ENCODE measurements at regions not wholly inside any gene's neighbourhood (a gene's known extent, or its start where the extent isn't known, plus 50 kb on each side); places are given as distances from the start of the nearest gene placed in this dataset.

DNA sequence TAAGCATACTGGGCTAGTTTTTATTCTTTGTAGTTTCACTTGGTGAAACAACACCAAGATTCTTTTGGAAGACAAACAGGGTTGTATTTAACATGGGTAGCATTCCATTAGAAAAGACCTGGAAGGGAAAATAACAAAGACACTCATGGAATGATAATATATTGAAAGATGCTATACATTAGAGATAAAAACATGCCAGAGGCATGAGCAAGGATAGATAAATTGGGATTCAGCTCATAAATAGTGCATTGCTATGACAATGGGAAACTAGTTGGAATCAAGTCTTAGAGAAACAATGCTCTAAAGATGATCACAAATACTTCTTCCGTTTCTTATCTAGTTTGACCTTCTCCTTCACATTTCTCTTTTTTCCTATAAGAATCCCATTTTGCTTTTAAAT lies 677.4 kb downstream of the ZNF385D start:
- 0% methylated on average over 1 of the region's 1 CpG for WGBS (ENCODE audit: insufficient coverage, insufficient replicate concordance, low lambda C conversion rate, missing lambda C conversion rate)
- no peak overlapping the region for H3K9ac ChIP-seq (ENCODE audit: control insufficient read depth, insufficient read depth, low read length)
- no peaks in the 10 kb centered on the region for H3K27me3 ChIP-seq (replicated peaks in 1 of 2; ENCODE audit: control insufficient read depth in 2 of 2, insufficient read depth in 2 of 2, low read length in 1 of 2)
- ChIA-PET CTCF (no interaction called here), SMC1A (ENCODE audit: uncharacterized antibody, unreplicated experiment) (no interaction called here), RAD21 (ENCODE audit: unreplicated experiment) (no interaction called here), POLR2A (no interaction called here)
- H3K36me3 ChIP-seq (ENCODE audit: control insufficient read depth in 2 of 2, insufficient read depth in 2 of 2, low read length in 1 of 2), result no peaks in the 10 kb centered on the region
- H3K4me3 ChIP-seq, result no peak overlapping the region
- intact Hi-C loops (cut with micrococcal nuclease; ENCODE audit: unreplicated experiment) (no loop called here), in situ Hi-C loops (cut with MboI) (no loop called here)
- no peak for FAIRE-seq
- ATAC-seq, result no peak
- H3K27ac ChIP-seq (ENCODE audit: control insufficient read depth, insufficient read depth), result no peak overlapping the region
- H2AFZ ChIP-seq (ENCODE audit: control insufficient read depth, low read depth, low read length), result no peak overlapping the region
- TF ChIP-seq NR2C1 (IDR thresholded peaks at IDR 0.05) (no peak), ATF7 (IDR thresholded peaks at IDR 0.05; ENCODE audit: low read depth) (no peak), CHD4 (IDR thresholded peaks at IDR 0.05) (no peak), EGR1 (IDR thresholded peaks at IDR 0.05; ENCODE audit: borderline replicate concordance in 1 of 2, low read depth in 2 of 2, low read length in 2 of 2) (no peak), YY1 (IDR thresholded peaks at IDR 0.05; ENCODE audit: low read depth, low read length) (no peak), IKZF1 (conservative IDR thresholded peaks at IDR 0.05) (no peak), PAX8 (IDR thresholded peaks at IDR 0.05) (no peak), JUNB (IDR thresholded peaks at IDR 0.05) (no peak)
- TF ChIP-seq, protein P1, sequence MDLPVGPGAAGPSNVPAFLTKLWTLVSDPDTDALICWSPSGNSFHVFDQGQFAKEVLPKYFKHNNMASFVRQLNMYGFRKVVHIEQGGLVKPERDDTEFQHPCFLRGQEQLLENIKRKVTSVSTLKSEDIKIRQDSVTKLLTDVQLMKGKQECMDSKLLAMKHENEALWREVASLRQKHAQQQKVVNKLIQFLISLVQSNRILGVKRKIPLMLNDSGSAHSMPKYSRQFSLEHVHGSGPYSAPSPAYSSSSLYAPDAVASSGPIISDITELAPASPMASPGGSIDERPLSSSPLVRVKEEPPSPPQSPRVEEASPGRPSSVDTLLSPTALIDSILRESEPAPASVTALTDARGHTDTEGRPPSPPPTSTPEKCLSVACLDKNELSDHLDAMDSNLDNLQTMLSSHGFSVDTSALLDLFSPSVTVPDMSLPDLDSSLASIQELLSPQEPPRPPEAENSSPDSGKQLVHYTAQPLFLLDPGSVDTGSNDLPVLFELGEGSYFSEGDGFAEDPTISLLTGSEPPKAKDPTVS (IDR thresholded peaks at IDR 0.05; ENCODE audit: low read depth, low read length), result no peak
- TF ChIP-seq, protein P2, sequence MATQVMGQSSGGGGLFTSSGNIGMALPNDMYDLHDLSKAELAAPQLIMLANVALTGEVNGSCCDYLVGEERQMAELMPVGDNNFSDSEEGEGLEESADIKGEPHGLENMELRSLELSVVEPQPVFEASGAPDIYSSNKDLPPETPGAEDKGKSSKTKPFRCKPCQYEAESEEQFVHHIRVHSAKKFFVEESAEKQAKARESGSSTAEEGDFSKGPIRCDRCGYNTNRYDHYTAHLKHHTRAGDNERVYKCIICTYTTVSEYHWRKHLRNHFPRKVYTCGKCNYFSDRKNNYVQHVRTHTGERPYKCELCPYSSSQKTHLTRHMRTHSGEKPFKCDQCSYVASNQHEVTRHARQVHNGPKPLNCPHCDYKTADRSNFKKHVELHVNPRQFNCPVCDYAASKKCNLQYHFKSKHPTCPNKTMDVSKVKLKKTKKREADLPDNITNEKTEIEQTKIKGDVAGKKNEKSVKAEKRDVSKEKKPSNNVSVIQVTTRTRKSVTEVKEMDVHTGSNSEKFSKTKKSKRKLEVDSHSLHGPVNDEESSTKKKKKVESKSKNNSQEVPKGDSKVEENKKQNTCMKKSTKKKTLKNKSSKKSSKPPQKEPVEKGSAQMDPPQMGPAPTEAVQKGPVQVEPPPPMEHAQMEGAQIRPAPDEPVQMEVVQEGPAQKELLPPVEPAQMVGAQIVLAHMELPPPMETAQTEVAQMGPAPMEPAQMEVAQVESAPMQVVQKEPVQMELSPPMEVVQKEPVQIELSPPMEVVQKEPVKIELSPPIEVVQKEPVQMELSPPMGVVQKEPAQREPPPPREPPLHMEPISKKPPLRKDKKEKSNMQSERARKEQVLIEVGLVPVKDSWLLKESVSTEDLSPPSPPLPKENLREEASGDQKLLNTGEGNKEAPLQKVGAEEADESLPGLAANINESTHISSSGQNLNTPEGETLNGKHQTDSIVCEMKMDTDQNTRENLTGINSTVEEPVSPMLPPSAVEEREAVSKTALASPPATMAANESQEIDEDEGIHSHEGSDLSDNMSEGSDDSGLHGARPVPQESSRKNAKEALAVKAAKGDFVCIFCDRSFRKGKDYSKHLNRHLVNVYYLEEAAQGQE (IDR thresholded peaks at IDR 0.05; ENCODE audit: low read depth, low read length), result no peak
- TF ChIP-seq, protein P3, sequence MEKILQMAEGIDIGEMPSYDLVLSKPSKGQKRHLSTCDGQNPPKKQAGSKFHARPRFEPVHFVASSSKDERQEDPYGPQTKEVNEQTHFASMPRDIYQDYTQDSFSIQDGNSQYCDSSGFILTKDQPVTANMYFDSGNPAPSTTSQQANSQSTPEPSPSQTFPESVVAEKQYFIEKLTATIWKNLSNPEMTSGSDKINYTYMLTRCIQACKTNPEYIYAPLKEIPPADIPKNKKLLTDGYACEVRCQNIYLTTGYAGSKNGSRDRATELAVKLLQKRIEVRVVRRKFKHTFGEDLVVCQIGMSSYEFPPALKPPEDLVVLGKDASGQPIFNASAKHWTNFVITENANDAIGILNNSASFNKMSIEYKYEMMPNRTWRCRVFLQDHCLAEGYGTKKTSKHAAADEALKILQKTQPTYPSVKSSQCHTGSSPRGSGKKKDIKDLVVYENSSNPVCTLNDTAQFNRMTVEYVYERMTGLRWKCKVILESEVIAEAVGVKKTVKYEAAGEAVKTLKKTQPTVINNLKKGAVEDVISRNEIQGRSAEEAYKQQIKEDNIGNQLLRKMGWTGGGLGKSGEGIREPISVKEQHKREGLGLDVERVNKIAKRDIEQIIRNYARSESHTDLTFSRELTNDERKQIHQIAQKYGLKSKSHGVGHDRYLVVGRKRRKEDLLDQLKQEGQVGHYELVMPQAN (conservative IDR thresholded peaks at IDR 0.05), result no peak
- TF ChIP-seq, protein P4, sequence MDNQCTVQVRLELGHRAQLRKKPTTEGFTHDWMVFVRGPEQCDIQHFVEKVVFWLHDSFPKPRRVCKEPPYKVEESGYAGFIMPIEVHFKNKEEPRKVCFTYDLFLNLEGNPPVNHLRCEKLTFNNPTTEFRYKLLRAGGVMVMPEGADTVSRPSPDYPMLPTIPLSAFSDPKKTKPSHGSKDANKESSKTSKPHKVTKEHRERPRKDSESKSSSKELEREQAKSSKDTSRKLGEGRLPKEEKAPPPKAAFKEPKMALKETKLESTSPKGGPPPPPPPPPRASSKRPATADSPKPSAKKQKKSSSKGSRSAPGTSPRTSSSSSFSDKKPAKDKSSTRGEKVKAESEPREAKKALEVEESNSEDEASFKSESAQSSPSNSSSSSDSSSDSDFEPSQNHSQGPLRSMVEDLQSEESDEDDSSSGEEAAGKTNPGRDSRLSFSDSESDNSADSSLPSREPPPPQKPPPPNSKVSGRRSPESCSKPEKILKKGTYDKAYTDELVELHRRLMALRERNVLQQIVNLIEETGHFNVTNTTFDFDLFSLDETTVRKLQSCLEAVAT (IDR thresholded peaks at IDR 0.05), result no peak
- TF ChIP-seq, protein P5, sequence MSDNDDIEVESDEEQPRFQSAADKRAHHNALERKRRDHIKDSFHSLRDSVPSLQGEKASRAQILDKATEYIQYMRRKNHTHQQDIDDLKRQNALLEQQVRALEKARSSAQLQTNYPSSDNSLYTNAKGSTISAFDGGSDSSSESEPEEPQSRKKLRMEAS (IDR thresholded peaks at IDR 0.05; ENCODE audit: low read depth, low read length), result no peak
- no peak for DNase-seq (ENCODE audit: low read depth, low spot score)
- no TSS peak for BruUV-seq (replicated peaks)
- H3K4me1 ChIP-seq (ENCODE audit: control insufficient read depth, insufficient read depth, low read length), result no peaks in the 10 kb centered on the region
- H4K20me1 ChIP-seq (ENCODE audit: control insufficient read depth, insufficient read depth), result no peaks in the 10 kb centered on the region
- H3K4me2 ChIP-seq (ENCODE audit: control insufficient read depth, insufficient read depth), result no peak overlapping the region
- no peaks in the 10 kb centered on the region for H3K9me3 ChIP-seq (replicated peaks; ENCODE audit: control insufficient read depth, insufficient read depth, low read length)
- no peaks in the 10 kb centered on the region for H3K79me2 ChIP-seq (ENCODE audit: control insufficient read depth, insufficient read depth, low read length)
